IMR-90 (cell line): ENCODE measurements at regions not wholly inside any gene's neighbourhood (a gene's known extent, or its start where the extent isn't known, plus 50 kb on each side); places are given as distances from the start of the nearest gene placed in this dataset.

Source experiments
- ATAC-seq: fragments of 200-7000 bp; cut with Tn5 transposase; 2 replicates; pipeline ENCODE4 v1.9.1; 2020; ENCODE audit warnings: low read depth, mild to moderate bottlenecking, moderate library complexity
- BruUV-seq: library from RNA; stranded (reverse); fragments of 400-500 nt; replicated peaks from 2 replicates; lab custom pipeline; 2021; lab: Mats Ljungman, UMichigan
- CTCF ChIA-PET: fragments of 300-600 bp; formaldehyde crosslinking; extraction: SDS; loops from one replicate; lab custom pipeline; 2021; ENCODE audit warnings: antibody characterized with exemption; lab: Yijun Ruan, JAX
- POLR2A ChIA-PET: fragments of 300-600 bp; sonication (Branson Sonifier 250); formaldehyde crosslinking; loops from one replicate; lab custom pipeline; 2022; ENCODE audit warnings: antibody characterized with exemption; ENCODE audit not compliant: unreplicated experiment; lab: Charles Lee
- DNase-seq: peaks from one replicate; pipeline ENCODE4 v3.0.0; 2013
- H2AFZ ChIP-seq: replicated peaks from 2 replicates; pipeline ENCODE3; 2013; ENCODE audit warnings: low read length, mild to moderate bottlenecking; ENCODE audit not compliant: poor library complexity
- H2AK5ac ChIP-seq: 2 replicates; pipeline ENCODE4 v1.6.1; 2013; ENCODE audit warnings: low read depth, low read length, inconsistent platforms
- H2AK9ac ChIP-seq: replicated peaks from 2 replicates; pipeline ENCODE3; 2013; ENCODE audit warnings: mild to moderate bottlenecking, low read depth, low read length, moderate library complexity; ENCODE audit not compliant: poor library complexity
- H2BK120ac ChIP-seq: 2 replicates; pipeline ENCODE4 v1.6.1; 2013; ENCODE audit warnings: low read depth, low read length, inconsistent platforms
- H2BK15ac ChIP-seq: 3 replicates; pipeline ENCODE4 v1.6.1; 2013; ENCODE audit warnings: low read depth, low read length, inconsistent platforms
- H2BK20ac ChIP-seq: 2 replicates; pipeline ENCODE4 v1.6.1; 2013; ENCODE audit warnings: low read depth, mild to moderate bottlenecking, inconsistent platforms, low read length, moderate library complexity
- H2BK5ac ChIP-seq: 2 replicates; pipeline ENCODE4 v1.6.1; 2013; ENCODE audit warnings: mild to moderate bottlenecking, low read depth, low read length, inconsistent platforms; ENCODE audit not compliant: poor library complexity, severe bottlenecking
- H3K14ac ChIP-seq: replicated peaks from 2 replicates; pipeline ENCODE4 v1.6.1; 2013; ENCODE audit warnings: low read depth, low read length, inconsistent platforms
- H3K18ac ChIP-seq: 2 replicates; pipeline ENCODE4 v1.6.1; 2013; ENCODE audit warnings: low read depth, low read length, control low read depth
- H3K23ac ChIP-seq: 2 replicates; pipeline ENCODE4 v1.6.1; 2013; ENCODE audit warnings: low read depth, low read length, inconsistent platforms
- H3K27ac ChIP-seq: 2 replicates; pipeline ENCODE4 v1.5.1; 2013; ENCODE audit warnings: mild to moderate bottlenecking, control low read depth, low read length; ENCODE audit not compliant: insufficient read depth
- H3K27me3 ChIP-seq: 2 replicates; pipeline ENCODE4 v1.6.1; 2013; ENCODE audit warnings: low read length; ENCODE audit not compliant: control insufficient read depth, insufficient read depth
- H3K36me3 ChIP-seq: 2 replicates; pipeline ENCODE4 v1.6.1; 2013; ENCODE audit warnings: low read length, mixed read lengths; ENCODE audit not compliant: control insufficient read depth, insufficient read depth
- H3K4ac ChIP-seq: 2 replicates; pipeline ENCODE4 v1.6.1; 2013; ENCODE audit warnings: low read depth, low read length, inconsistent platforms
- H3K4me1 ChIP-seq: 2 replicates; pipeline ENCODE4 v1.6.1; 2013; ENCODE audit warnings: low read length, mixed read lengths; ENCODE audit not compliant: control insufficient read depth, insufficient read depth
- H3K4me2 ChIP-seq: 2 replicates; pipeline ENCODE4 v1.6.1; 2013; ENCODE audit warnings: low read depth, mild to moderate bottlenecking, control low read depth, low read length, moderate library complexity
- H3K4me3 ChIP-seq: 2 replicates; pipeline ENCODE4 v1.5.1; 2013; ENCODE audit warnings: low read depth, mild to moderate bottlenecking, control low read depth, low read length, moderate library complexity; ENCODE audit not compliant: insufficient read depth
- H3K56ac ChIP-seq: 2 replicates; pipeline ENCODE4 v1.6.1; 2013; ENCODE audit warnings: low read length, inconsistent platforms; ENCODE audit not compliant: insufficient read depth; ENCODE audit errors: extremely low read depth
- H3K79me1 ChIP-seq, 2 experiments: 2 replicates each; pipeline ENCODE4 v1.6.1; 2013; ENCODE audit warnings: low read length in 2 of 2, inconsistent platforms in 1 of 2, low read depth in 1 of 2
- H3K9ac ChIP-seq: 2 replicates; pipeline ENCODE4 v1.6.1; 2013; ENCODE audit warnings: low read depth, low read length, control low read depth
- H3K9me1 ChIP-seq: 2 replicates; pipeline ENCODE4 v1.6.1; 2013; ENCODE audit warnings: low read length, inconsistent platforms; ENCODE audit not compliant: insufficient read depth
- H3K9me3 ChIP-seq: 2 replicates; pipeline ENCODE4 v1.6.1; 2013; ENCODE audit warnings: low read length; ENCODE audit not compliant: control insufficient read depth, insufficient read depth
- H4K20me1 ChIP-seq: 2 replicates; pipeline ENCODE4 v1.6.1; 2013; ENCODE audit warnings: low read length, inconsistent platforms; ENCODE audit not compliant: insufficient read depth
- H4K5ac ChIP-seq: 2 replicates; pipeline ENCODE4 v1.6.1; 2013; ENCODE audit warnings: mild to moderate bottlenecking, low read depth, low read length, control low read depth
- H4K8ac ChIP-seq, 2 experiments: 2 replicates each; pipeline ENCODE4 v1.6.1; 2013; ENCODE audit warnings: low read depth in 2 of 2, low read length in 2 of 2, control low read depth in 1 of 2, inconsistent platforms in 1 of 2
- H4K91ac ChIP-seq: 2 replicates; pipeline ENCODE4 v1.6.1; 2013; ENCODE audit warnings: low read depth, low read length, inconsistent platforms; ENCODE audit not compliant: insufficient read depth
- CEBPB ChIP-seq: IDR thresholded peaks from 2 replicates; pipeline ENCODE4 v1.6.1; 2012; ENCODE audit warnings: low read depth, low read length, improper control_type of control experiment
- CHD1 ChIP-seq: IDR thresholded peaks from 2 replicates; pipeline ENCODE4 v1.6.1; 2012; ENCODE audit warnings: low read depth, low read length, improper control_type of control experiment
- CTCF ChIP-seq: conservative IDR thresholded peaks from 2 replicates; pipeline ENCODE4 v1.5.1; 2012; ENCODE audit warnings: mild to moderate bottlenecking, low read depth, low read length, improper control_type of control experiment
- FOS ChIP-seq: fragments of 150-350 bp; IDR thresholded peaks from 2 replicates; pipeline ENCODE4 v1.6.1; 2016; ENCODE audit warnings: low read depth, low read length
- NFE2L2 ChIP-seq: fragments of 150-350 bp; IDR thresholded peaks from 2 replicates; pipeline ENCODE4 v1.6.1; 2016; ENCODE audit warnings: low read depth, mild to moderate bottlenecking, low read length
- RAD21 ChIP-seq: IDR thresholded peaks from 2 replicates; pipeline ENCODE4 v1.6.1; 2012; ENCODE audit warnings: low read length, improper control_type of control experiment
- RCOR1 ChIP-seq: IDR thresholded peaks from 2 replicates; pipeline ENCODE4 v1.6.1; 2012; ENCODE audit warnings: mild to moderate bottlenecking, low read length, improper control_type of control experiment; ENCODE audit not compliant: insufficient replicate concordance
- USF2 ChIP-seq: fragments of 150-350 bp; IDR thresholded peaks from 2 replicates; pipeline ENCODE4 v1.6.1; 2017; ENCODE audit warnings: mild to moderate bottlenecking, antibody characterized with exemption, low read length, low read depth
- WGBS, 2 experiments: methylation state at CpG; one replicate each; pipeline versions ENCODE4 v1.1.5 to v1.1.7; 2013; ENCODE audit warnings: missing lambda C conversion rate in 2 of 2; ENCODE audit not compliant: insufficient read length in 1 of 2; ENCODE audit errors: extremely low coverage in 2 of 2; 5-methylcytosine and 5-hydroxymethylcytosine counted together
- dilution Hi-C: fragments of 300-500 bp; cut with HindIII; formaldehyde crosslinking; loops from one replicate; pipeline ENCODE4 v1.14.3; 2018; ENCODE audit warnings: low sequenced_read_pairs; ENCODE audit not compliant: unreplicated experiment
- in situ Hi-C: fragments of 300-500 bp; cut with MboI; formaldehyde crosslinking; loops from 3 replicates; pipeline ENCODE4 v1.14.3; 2019; ENCODE audit warnings: low sequenced_read_pairs, inconsistent platforms, mixed read lengths
- intact Hi-C: fragments of 100-400 bp; cut with micrococcal nuclease; formaldehyde crosslinking; loops from 2 replicates; pipeline ENCODE4 v1.10.0; 2022

GRCh38 chr7:114341648-114342047, 73.0 kb upstream of the FOXP2 start:
- Histone ChIP-seq H3K27me3 (no peaks in the 10 kb centered on the region), H3K9ac (no peak overlapping the region), H2BK5ac (no peak overlapping the region), H4K5ac (no peak overlapping the region), H3K4me1 (no peaks in the 10 kb centered on the region), H2AK5ac (no peak overlapping the region), H4K8ac (no peak overlapping the region), H4K20me1 (no peaks in the 10 kb centered on the region), H3K79me1 (no peaks in the 10 kb centered on the region), H3K23ac (no peak overlapping the region), H3K4me2 (no peak overlapping the region), H2BK15ac (no peak overlapping the region), H3K56ac (no peak overlapping the region), H4K91ac (no peak overlapping the region), H3K9me3 (no peaks in the 10 kb centered on the region), H3K4ac (no peak overlapping the region), H3K27ac (no peak overlapping the region), H2BK20ac (no peak overlapping the region), H2AK9ac (no peak overlapping the region), H3K4me3 (no peak overlapping the region), H2AFZ (no peak overlapping the region), H3K18ac (no peak overlapping the region), H3K36me3 (no peaks in the 10 kb centered on the region), H3K14ac (no peak overlapping the region), H3K9me1 (no peaks in the 10 kb centered on the region), H2BK120ac (no peak overlapping the region)
- POLR2A ChIA-PET = no interaction called here
- dilution Hi-C loops = no loop called here
- intact Hi-C loops = no loop called here
- no peak for TF ChIP-seq CHD1
- TF ChIP-seq CEBPB = no peak
- no peak for TF ChIP-seq USF2
- TF ChIP-seq NFE2L2 = no peak
- no peak for TF ChIP-seq RAD21
- no peak for TF ChIP-seq FOS
- TF ChIP-seq CTCF = no peak
- TF ChIP-seq RCOR1 = no peak
- WGBS, 2 experiments = no CpG with 5 or more reads among the region's 3 CpGs
- no TSS peak for BruUV-seq
- CTCF ChIA-PET = no interaction called here
- ATAC-seq (no peak), DNase-seq (no peak)
- in situ Hi-C loops = no loop called here
